Trophoblast cell (in vitro differentiated cells and primary cell): ENCODE measurements at regions not wholly inside any gene's neighbourhood (a gene's known extent, or its start where the extent isn't known, plus 50 kb on each side); places are given as distances from the start of the nearest gene placed in this dataset.

Source experiments
- DNase-seq, 2 donors: peaks; one replicate each; pipeline ENCODE4 v3.0.0-alpha.2; 2016
- H2AFZ ChIP-seq: 2 replicates; pipeline ENCODE4 v1.6.1; 2013; ENCODE audit warnings: low read length, moderate library complexity, mild to moderate bottlenecking; ENCODE audit not compliant: insufficient read depth, poor library complexity
- H2AK5ac ChIP-seq: 2 replicates; pipeline ENCODE4 v1.6.1; 2013; ENCODE audit warnings: mild to moderate bottlenecking, low read length
- H2BK120ac ChIP-seq: 2 replicates; pipeline ENCODE4 v1.6.1; 2013; ENCODE audit warnings: low read length, mild to moderate bottlenecking, moderate library complexity; ENCODE audit not compliant: insufficient read depth, poor library complexity
- H2BK12ac ChIP-seq: 2 replicates; pipeline ENCODE4 v1.6.1; 2013; ENCODE audit warnings: mild to moderate bottlenecking, low read length, moderate library complexity
- H2BK5ac ChIP-seq: 2 replicates; pipeline ENCODE4 v1.6.1; 2013; ENCODE audit warnings: low read length, low read depth, moderate library complexity, mild to moderate bottlenecking; ENCODE audit not compliant: poor library complexity
- H3K14ac ChIP-seq: 2 replicates; pipeline ENCODE4 v1.6.1; 2013; ENCODE audit warnings: mild to moderate bottlenecking, low read length
- H3K18ac ChIP-seq: 2 replicates; pipeline ENCODE4 v1.6.1; 2013; ENCODE audit warnings: mild to moderate bottlenecking, low read length
- H3K23ac ChIP-seq: 2 replicates; pipeline ENCODE4 v1.6.1; 2013; ENCODE audit warnings: low read length
- H3K27ac ChIP-seq: 2 replicates; pipeline ENCODE4 v1.5.1; 2013; ENCODE audit warnings: low read depth, mild to moderate bottlenecking, inconsistent platforms, low read length, moderate library complexity
- H3K27me3 ChIP-seq: 2 replicates; pipeline ENCODE4 v1.6.1; 2013; ENCODE audit warnings: inconsistent platforms, mild to moderate bottlenecking, low read length, moderate library complexity; ENCODE audit not compliant: insufficient read depth
- H3K36me3 ChIP-seq, 2 experiments: 1 replicate in 1 of 2; 2 replicates in 1 of 2; pipeline ENCODE4 v1.6.1; 2013; ENCODE audit warnings: low read length in 2 of 2, mild to moderate bottlenecking in 2 of 2, moderate library complexity in 1 of 2; ENCODE audit not compliant: insufficient read depth in 2 of 2, control insufficient read depth in 1 of 2
- H3K4ac ChIP-seq: 2 replicates; pipeline ENCODE4 v1.6.1; 2013; ENCODE audit warnings: low read depth, mild to moderate bottlenecking, low read length, moderate library complexity
- H3K4me1 ChIP-seq, 2 experiments: 1 replicate in 1 of 2; 2 replicates in 1 of 2; pipeline ENCODE4 v1.6.1; 2013; ENCODE audit warnings: low read length in 2 of 2, mild to moderate bottlenecking in 2 of 2, moderate library complexity in 1 of 2; ENCODE audit not compliant: insufficient read depth in 2 of 2, control insufficient read depth in 1 of 2
- H3K4me2 ChIP-seq: 2 replicates; pipeline ENCODE4 v1.6.1; 2013; ENCODE audit warnings: inconsistent platforms, mild to moderate bottlenecking, low read length, moderate library complexity
- H3K4me3 ChIP-seq: 2 replicates; pipeline ENCODE4 v1.5.1; 2013; ENCODE audit warnings: mild to moderate bottlenecking, low read depth, low read length, inconsistent platforms
- H3K79me1 ChIP-seq: one replicate; pipeline ENCODE4 v1.6.1; 2013; ENCODE audit warnings: low read length
- H3K79me2 ChIP-seq: 2 replicates; pipeline ENCODE4 v1.6.1; 2013; ENCODE audit warnings: low read length, mild to moderate bottlenecking; ENCODE audit not compliant: control insufficient read depth, insufficient read depth, poor library complexity
- H3K9ac ChIP-seq: 2 replicates; pipeline ENCODE4 v1.6.1; 2013; ENCODE audit warnings: mild to moderate bottlenecking, low read length
- H3K9me3 ChIP-seq: 2 replicates; pipeline ENCODE4 v1.6.1; 2013; ENCODE audit warnings: low read depth, mild to moderate bottlenecking, control low read depth, inconsistent platforms, low read length; ENCODE audit not compliant: insufficient read depth
- H4K12ac ChIP-seq: 2 replicates; pipeline ENCODE4 v1.6.1; 2013; ENCODE audit warnings: low read depth, mild to moderate bottlenecking, low read length, moderate library complexity
- H4K8ac ChIP-seq: 2 replicates; pipeline ENCODE4 v1.6.1; 2013; ENCODE audit warnings: low read depth, mild to moderate bottlenecking, low read length, moderate library complexity
- H4K91ac ChIP-seq: one replicate; pipeline ENCODE4 v1.6.1; 2013; ENCODE audit warnings: low read depth, mild to moderate bottlenecking, low read length, moderate library complexity
- WGBS: extraction: QIAGEN DNeasy Blood & Tissue Kit; methylation state at CpG from one replicate; pipeline ENCODE4 v1.1.7; 2013; ENCODE audit warnings: missing lambda C conversion rate; ENCODE audit not compliant: insufficient read length, insufficient coverage; ENCODE audit errors: extremely low coverage; 5-methylcytosine and 5-hydroxymethylcytosine counted together

- Histone ChIP-seq H3K79me1 (no peaks in the 10 kb centered on the region), H3K4me1 (peaks cover 0 to 8% of the 10 kb centered on the region in 2 experiments), H2AK5ac (no peak overlapping the region), H2BK12ac (no peak overlapping the region), H3K18ac (no peak overlapping the region), H2BK5ac (no peak overlapping the region), H3K27ac (no peak overlapping the region), H3K27me3 (no peaks in the 10 kb centered on the region), H4K8ac (no peak overlapping the region), H3K14ac (no peak overlapping the region), H3K79me2 (no peaks in the 10 kb centered on the region), H2AFZ (no peak overlapping the region), H3K4me2 (no peak overlapping the region), H4K12ac (no peak overlapping the region), H3K4ac (no peak overlapping the region), H3K36me3 (no peaks in the 10 kb centered on the region), H3K23ac (no peak overlapping the region), H3K9ac (no peak overlapping the region), H3K4me3 (no peak overlapping the region), H4K91ac (no peak overlapping the region), H3K9me3 (no peaks in the 10 kb centered on the region), H2BK120ac (no peak overlapping the region)
- no peak for DNase-seq
- no CpG with 5 or more reads among the region's 3 CpGs for WGBS
Measured at GRCh38 chr2:226669905-226670304, 129.7 kb downstream of the IRS1 start.

- Histone ChIP-seq H4K91ac (no peak overlapping the region), H2BK12ac (no peak overlapping the region), H4K12ac (no peak overlapping the region), H2BK120ac (no peak overlapping the region), H3K27ac (no peak overlapping the region), H3K79me1 (no peaks in the 10 kb centered on the region), H2BK5ac (no peak overlapping the region), H3K4me3 (no peak overlapping the region), H3K4ac (no peak overlapping the region), H3K4me2 (no peak overlapping the region), H3K9ac (no peak overlapping the region), H3K36me3 (no peaks in the 10 kb centered on the region), H2AFZ (no peak overlapping the region), H2AK5ac (no peak overlapping the region), H3K9me3 (no peaks in the 10 kb centered on the region), H3K4me1 (peaks cover 0 to 4% of the 10 kb centered on the region in 2 experiments), H3K23ac (no peak overlapping the region), H3K14ac (no peak overlapping the region), H4K8ac (no peak overlapping the region), H3K18ac (no peak overlapping the region), H3K79me2 (no peaks in the 10 kb centered on the region), H3K27me3 (no peaks in the 10 kb centered on the region)
- WGBS = no CpG with 5 or more reads among the region's 4 CpGs
- no peak for DNase-seq
Measured at GRCh38 chr2:226669249-226669648, 130.4 kb downstream of the IRS1 start.

GRCh38 chr2:226667736-226668135 lies 131.9 kb downstream of the IRS1 start:
- no peaks in the 10 kb centered on the region for H3K9me3 ChIP-seq
- no peak overlapping the region for H3K18ac ChIP-seq
- no peaks in the 10 kb centered on the region for H3K79me2 ChIP-seq
- H4K8ac ChIP-seq = no peak overlapping the region
- WGBS = no CpG with 5 or more reads among the region's 5 CpGs
- no peak overlapping the region for H4K12ac ChIP-seq
- H3K4me1 ChIP-seq = no peaks in the 10 kb centered on the region
- H3K79me1 ChIP-seq = no peaks in the 10 kb centered on the region
- no peak overlapping the region for H3K9ac ChIP-seq
- no peaks in the 10 kb centered on the region for H3K27me3 ChIP-seq
- no peaks in the 10 kb centered on the region for H3K36me3 ChIP-seq
- no peak overlapping the region for H2BK12ac ChIP-seq
- H3K27ac ChIP-seq = no peak overlapping the region
- H2AK5ac ChIP-seq = no peak overlapping the region
- H2AFZ ChIP-seq = no peak overlapping the region
- H3K4me2 ChIP-seq = no peak overlapping the region
- no peak overlapping the region for H2BK5ac ChIP-seq
- H3K4ac ChIP-seq = no peak overlapping the region
- no peak overlapping the region for H3K14ac ChIP-seq
- no peak overlapping the region for H3K4me3 ChIP-seq
- no peak overlapping the region for H3K23ac ChIP-seq
- no peak overlapping the region for H4K91ac ChIP-seq
- no peak for DNase-seq
- no peak overlapping the region for H2BK120ac ChIP-seq

GRCh38 chr2:226665306-226665831 lies 134.3 kb downstream of the IRS1 start:
- no peak overlapping the region for H3K9ac ChIP-seq
- no peak overlapping the region for H2BK120ac ChIP-seq
- no peaks in the 10 kb centered on the region for H3K36me3 ChIP-seq
- no peaks in the 10 kb centered on the region for H3K79me1 ChIP-seq
- no peak overlapping the region for H2BK5ac ChIP-seq
- no peak overlapping the region for H3K4me3 ChIP-seq
- H3K4me2 ChIP-seq = no peak overlapping the region
- WGBS = no CpG with 5 or more reads among the region's 3 CpGs
- no peak overlapping the region for H3K18ac ChIP-seq
- H4K12ac ChIP-seq = no peak overlapping the region
- H3K14ac ChIP-seq = no peak overlapping the region
- H3K27me3 ChIP-seq = no peaks in the 10 kb centered on the region
- no peak overlapping the region for H4K8ac ChIP-seq
- DNase-seq = no peak
- no peak overlapping the region for H3K23ac ChIP-seq
- no peak overlapping the region for H2AK5ac ChIP-seq
- H3K79me2 ChIP-seq = no peaks in the 10 kb centered on the region
- no peaks in the 10 kb centered on the region for H3K9me3 ChIP-seq
- H2BK12ac ChIP-seq = no peak overlapping the region
- H3K27ac ChIP-seq = no peak overlapping the region
- no peak overlapping the region for H3K4ac ChIP-seq
- H2AFZ ChIP-seq = no peak overlapping the region
- peaks cover 4 to 5% of the 10 kb centered on the region in 2 experiments for H3K4me1 ChIP-seq
- H4K91ac ChIP-seq = no peak overlapping the region
